Peyer's patch (tissue), 4 donors: ENCODE measurements at regions not wholly inside any gene's neighbourhood (a gene's known extent, or its start where the extent isn't known, plus 50 kb on each side); places are given as distances from the start of the nearest gene placed in this dataset.

ENCODE experiments used
- DNase-seq, 3 donors: peaks; one replicate each; pipeline ENCODE4 v3.0.0-alpha.2; 2017 to 2019
- H3K27ac ChIP-seq, 4 donors: fragments of 200-600 bp; sonication (generic); one replicate each; pipeline ENCODE4 v1.5.1; 2016 to 2019
- H3K27me3 ChIP-seq, 2 donors: fragments of 200-600 bp; sonication (generic); one replicate each; pipeline ENCODE4 v1.5.1; 2019
- H3K36me3 ChIP-seq, 3 donors: fragments of 200-600 bp; sonication (generic); one replicate each; pipeline ENCODE4 v1.5.1; 2016 to 2019
- H3K4me1 ChIP-seq, 4 donors: fragments of 200-600 bp; sonication (generic); one replicate each; pipeline ENCODE4 v1.5.1; 2016 to 2019
- H3K4me3 ChIP-seq, 4 donors: fragments of 200-600 bp; sonication (generic); 1 replicate in 3 of 4; 2 replicates in 1 of 4; pipeline ENCODE4 v1.5.1; 2016 to 2019; ENCODE audit warnings: mild to moderate bottlenecking in 1 of 4
- H3K9me3 ChIP-seq, 4 donors: fragments of 200-600 bp; sonication (generic); one replicate each; pipeline ENCODE4 v1.5.1; 2016 to 2019; ENCODE audit warnings: mild to moderate bottlenecking in 1 of 4
- CTCF ChIP-seq, 6 experiments: fragments of 450-650 bp in 4 of 6; fragments of 200-600 bp in 2 of 6; sonication (generic) in 1 of 6; IDR thresholded peaks; one replicate each; pipeline ENCODE4 v1.5.1; 2017 to 2019; ENCODE audit warnings: antibody characterized with exemption in 6 of 6, mild to moderate bottlenecking in 3 of 6, moderate library complexity in 1 of 6
- POLR2A ChIP-seq, 2 donors: fragments of 450-650 bp; IDR thresholded peaks; one replicate each; pipeline ENCODE4 v1.5.1; 2017; ENCODE audit warnings: antibody characterized with exemption in 2 of 2, mild to moderate bottlenecking in 2 of 2, moderate library complexity in 2 of 2

GRCh38 chr13:108402850-108403249, 133.3 kb downstream of the TNFSF13B start:
- H3K27ac ChIP-seq, result no peak overlapping the region
- no peaks in the 10 kb centered on the region for H3K36me3 ChIP-seq
- H3K9me3 ChIP-seq, result no peaks in the 10 kb centered on the region
- no peaks in the 10 kb centered on the region for H3K27me3 ChIP-seq
- no peak for DNase-seq
- no peak for TF ChIP-seq POLR2A (IDR thresholded peaks at IDR 0.05)
- TF ChIP-seq CTCF (IDR thresholded peaks at IDR 0.05), result no peak
- H3K4me1 ChIP-seq, result no peaks in the 10 kb centered on the region
- H3K4me3 ChIP-seq, result no peak overlapping the region

- no peak overlapping the region for H3K27ac ChIP-seq
- no peaks in the 10 kb centered on the region for H3K36me3 ChIP-seq
- H3K27me3 ChIP-seq, result no peaks in the 10 kb centered on the region
- H3K4me1 ChIP-seq, result no peaks in the 10 kb centered on the region
- H3K4me3 ChIP-seq, result no peak overlapping the region
- no peak for TF ChIP-seq CTCF (IDR thresholded peaks at IDR 0.05)
- DNase-seq, result no peak
- H3K9me3 ChIP-seq, result no peaks in the 10 kb centered on the region
Measured at GRCh38 chr13:108407495-108407894, 138.0 kb downstream of the TNFSF13B start.

- H3K4me1 ChIP-seq, result no peaks in the 10 kb centered on the region
- H3K9me3 ChIP-seq, result no peaks in the 10 kb centered on the region
- no peak overlapping the region for H3K27ac ChIP-seq
- TF ChIP-seq CTCF (IDR thresholded peaks at IDR 0.05) (no peak), POLR2A (IDR thresholded peaks at IDR 0.05) (no peak)
- DNase-seq, result no peak
- H3K27me3 ChIP-seq, result no peaks in the 10 kb centered on the region
- H3K4me3 ChIP-seq, result no peak overlapping the region
- no peaks in the 10 kb centered on the region for H3K36me3 ChIP-seq
Measured at GRCh38 chr13:108408672-108409071, 139.2 kb downstream of the TNFSF13B start.

- no peak for DNase-seq
- no peak overlapping the region for H3K4me3 ChIP-seq
- TF ChIP-seq POLR2A (IDR thresholded peaks at IDR 0.05) (no peak), CTCF (IDR thresholded peaks at IDR 0.05) (no peak)
- no peaks in the 10 kb centered on the region for H3K4me1 ChIP-seq
- H3K27ac ChIP-seq, result no peak overlapping the region
- H3K36me3 ChIP-seq, result no peaks in the 10 kb centered on the region
- no peaks in the 10 kb centered on the region for H3K27me3 ChIP-seq
- no peaks in the 10 kb centered on the region for H3K9me3 ChIP-seq
Measured at GRCh38 chr13:108409730-108410129, 140.2 kb downstream of the TNFSF13B start.

GRCh38 chr13:108419768-108420167, 150.2 kb downstream of the TNFSF13B start:
- Histone ChIP-seq H3K27me3 (no peaks in the 10 kb centered on the region), H3K4me3 (no peak overlapping the region), H3K9me3 (no peaks in the 10 kb centered on the region), H3K36me3 (no peaks in the 10 kb centered on the region), H3K4me1 (no peaks in the 10 kb centered on the region), H3K27ac (no peak overlapping the region)
- TF ChIP-seq CTCF (IDR thresholded peaks at IDR 0.05), result no peak
- DNase-seq, result no peak

- no peaks in the 10 kb centered on the region for H3K9me3 ChIP-seq
- H3K27ac ChIP-seq, result no peak overlapping the region
- H3K4me3 ChIP-seq, result no peak overlapping the region
- TF ChIP-seq CTCF (IDR thresholded peaks at IDR 0.05), result no peak
- TF ChIP-seq POLR2A (IDR thresholded peaks at IDR 0.05), result no peak
- no peaks in the 10 kb centered on the region for H3K4me1 ChIP-seq
- no peaks in the 10 kb centered on the region for H3K36me3 ChIP-seq
- DNase-seq, result no peak
- H3K27me3 ChIP-seq, result no peaks in the 10 kb centered on the region
Measured at GRCh38 chr13:108425056-108425455, 155.5 kb downstream of the TNFSF13B start.
